DOHH2 (cell line): ENCODE measurements at regions not wholly inside any gene's neighbourhood (a gene's known extent, or its start where the extent isn't known, plus 50 kb on each side); places are given as distances from the start of the nearest gene placed in this dataset.

Experiments
- CTCF ChIP-seq: fragments of 200-600 bp; sonication (generic); IDR thresholded peaks from one replicate; pipeline ENCODE4 v1.5.1; 2014; ENCODE audit warnings: antibody characterized with exemption, mild to moderate bottlenecking, low read depth, low read length; ENCODE audit not compliant: poor library complexity, severe bottlenecking
- EZH2phosphoT487 ChIP-seq: fragments of 200-600 bp; sonication (generic); IDR thresholded peaks from 2 replicates; pipeline ENCODE4 v1.6.1; 2017; ENCODE audit warnings: borderline replicate concordance, mild to moderate bottlenecking, antibody characterized with exemption, low read length, moderate library complexity, mixed read lengths

DNA sequence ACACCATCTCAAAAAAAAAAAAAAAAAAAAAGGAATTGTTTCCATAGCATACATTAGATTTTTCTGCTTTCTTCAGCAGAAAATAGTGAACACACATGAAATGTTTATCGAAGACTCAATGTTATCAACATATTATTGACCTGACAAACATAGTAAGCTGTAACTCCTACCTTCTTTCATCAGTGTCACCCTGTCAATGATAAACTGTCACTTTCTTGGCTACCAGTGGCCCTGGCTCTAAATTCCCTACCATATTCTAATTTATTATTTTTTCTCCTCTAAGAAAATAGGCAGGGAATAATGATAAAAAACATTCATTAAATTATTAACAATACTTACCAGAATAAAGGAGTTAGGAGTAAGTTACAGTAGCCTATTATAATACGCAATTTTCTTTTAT lies 127.3 kb upstream of the KLHL1 start:
- TF ChIP-seq CTCF (no peak), EZH2phosphoT487 (no peak)
